Activated CD8-positive, alpha-beta T cell treated with anti-CD3 and anti-CD28 coated beads, Interleukin-2, amount 10 ng/mL, durations not matched to agents 7 days and 5 days (primary cell): ENCODE measurements at regions not wholly inside any gene's neighbourhood (a gene's known extent, or its start where the extent isn't known, plus 50 kb on each side); places are given as distances from the start of the nearest gene placed in this dataset.
"Not testable (repeated sequence)": the region's sequence is repeated elsewhere in the genome, so short reads cannot be mapped to it uniquely, and the experiment has no call there.

Source experiments
- ATAC-seq: fragments of 150-1000 bp; cut with Tn5 transposase; one replicate; pipeline ENCODE4 v1.10.0; 2021; ENCODE audit warnings: moderate library complexity
- CTCF ChIA-PET: fragments of 350-600 bp; sonication (Branson Sonifier 250); formaldehyde crosslinking; loops from one replicate; lab custom pipeline; 2021; ENCODE audit warnings: antibody characterized with exemption; lab: Charles Lee
- POLR2A ChIA-PET: fragments of 350-600 bp; sonication (Branson Sonifier 250); formaldehyde crosslinking; loops from one replicate; lab custom pipeline; 2021; ENCODE audit warnings: antibody characterized with exemption; lab: Charles Lee
- DNase-seq: peaks from one replicate; pipeline ENCODE4 v3.0.0-alpha.2; 2020
- H3K27ac Mint-ChIP-seq: one replicate; pipeline ENCODE4 v1.8.0; 2021; ENCODE audit warnings: mild to moderate bottlenecking, mixed read lengths
- H3K27me3 Mint-ChIP-seq: one replicate; pipeline ENCODE4 v1.8.0; 2021; ENCODE audit warnings: low read depth, mixed read lengths
- H3K36me3 Mint-ChIP-seq: one replicate; pipeline ENCODE4 v1.8.0; 2021; ENCODE audit warnings: low read depth, mixed read lengths
- H3K4me1 Mint-ChIP-seq: one replicate; pipeline ENCODE4 v1.8.0; 2021; ENCODE audit warnings: low read depth, mixed read lengths
- H3K4me3 Mint-ChIP-seq: one replicate; pipeline ENCODE4 v1.8.0; 2021; ENCODE audit warnings: mild to moderate bottlenecking, mixed read lengths
- H3K9me3 Mint-ChIP-seq: one replicate; pipeline ENCODE4 v1.8.0; 2022; ENCODE audit warnings: mixed read lengths; ENCODE audit not compliant: insufficient read depth

DNA sequence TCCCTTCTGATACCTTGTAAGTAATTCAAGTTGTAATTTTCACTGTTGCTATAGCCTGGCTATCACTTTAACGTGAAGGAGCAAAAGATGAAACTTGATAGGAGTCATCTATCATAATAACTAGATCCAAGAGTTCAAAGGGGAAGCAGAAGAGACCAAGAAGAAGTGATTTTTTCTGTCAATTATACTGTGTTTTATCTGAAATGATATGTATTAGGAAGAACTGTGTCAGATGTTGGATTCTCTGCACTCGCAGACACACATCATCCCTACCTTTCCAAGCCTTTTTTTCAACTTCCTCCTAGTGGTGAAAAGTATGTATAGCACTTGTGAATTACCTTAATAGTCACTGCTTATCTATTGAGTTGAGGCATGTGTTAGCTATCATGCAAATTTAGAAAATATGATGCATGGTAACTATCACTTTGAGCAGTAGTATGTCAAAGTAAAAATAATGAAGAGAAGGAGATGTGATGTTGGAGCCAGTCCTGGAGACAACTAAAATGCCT lies 864.2 kb downstream of the PRIM2 start:
- CTCF ChIA-PET, ATAC-seq, DNase-seq, H3K27me3 Mint-ChIP-seq, H3K4me1 Mint-ChIP-seq, H3K36me3 Mint-ChIP-seq, H3K9me3 Mint-ChIP-seq, H3K27ac Mint-ChIP-seq, H3K4me3 Mint-ChIP-seq, POLR2A ChIA-PET: not testable (repeated sequence)

GRCh38 chr6:58185300-58185699 lies 867.9 kb downstream of the PRIM2 start:
- H3K27ac Mint-ChIP-seq, H3K27me3 Mint-ChIP-seq, ATAC-seq, CTCF ChIA-PET, DNase-seq, H3K4me3 Mint-ChIP-seq, H3K4me1 Mint-ChIP-seq, H3K36me3 Mint-ChIP-seq, POLR2A ChIA-PET, H3K9me3 Mint-ChIP-seq: not testable (repeated sequence)

DNA sequence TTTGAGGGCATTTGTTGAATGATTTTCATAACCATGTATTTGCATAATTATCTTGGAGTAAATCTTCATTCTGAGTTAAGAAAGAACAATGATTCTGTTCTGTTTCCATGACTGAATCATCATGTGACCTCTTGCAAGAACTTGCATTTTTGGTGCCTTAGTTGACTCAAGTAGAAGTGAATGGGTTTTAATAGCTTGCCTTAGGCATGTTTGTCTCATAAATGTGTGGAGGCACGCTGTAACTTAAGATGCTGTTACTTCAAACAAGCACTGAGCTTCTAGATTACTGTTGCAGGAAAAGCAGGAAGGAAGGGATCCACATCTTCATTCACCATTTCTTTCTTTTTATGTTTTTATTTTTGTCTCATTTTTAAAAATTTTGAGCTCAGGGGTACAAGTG lies 875.8 kb downstream of the PRIM2 start:
- POLR2A ChIA-PET = not testable (repeated sequence)

DNA sequence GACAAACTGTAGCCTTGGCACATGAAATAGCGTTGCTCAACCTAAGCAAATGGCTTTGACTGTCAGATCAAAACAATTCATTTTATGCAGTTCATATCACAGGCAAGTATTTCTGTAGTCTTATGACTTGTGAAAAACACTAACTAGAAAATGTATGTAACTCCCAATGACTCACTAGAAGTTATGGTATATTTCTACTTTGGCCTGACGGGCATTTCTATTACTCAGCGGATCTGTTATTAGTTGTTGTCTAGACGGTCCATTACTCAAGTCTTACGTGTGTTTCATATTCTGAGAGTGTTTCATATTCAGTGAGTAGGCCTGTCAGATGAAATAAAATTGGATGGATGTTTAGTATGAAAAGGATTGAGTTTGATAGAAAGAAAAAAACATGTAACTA lies 880.9 kb downstream of the PRIM2 start:
- DNase-seq = no peak
- ChIA-PET CTCF (no interaction called here), POLR2A (no interaction called here)
- Mint-ChIP-seq H3K27ac (no peak overlapping the region), H3K27me3 (no peaks in the 10 kb centered on the region), H3K4me3 (no peak overlapping the region), H3K36me3 (no peaks in the 10 kb centered on the region), H3K9me3 (peaks cover 2% of the 10 kb centered on the region), H3K4me1 (no peaks in the 10 kb centered on the region)
- no peak for ATAC-seq

More for the DNA sequence above, 875.8 kb downstream of the PRIM2 start:
- CTCF ChIA-PET, H3K9me3 Mint-ChIP-seq, DNase-seq, H3K4me3 Mint-ChIP-seq, H3K36me3 Mint-ChIP-seq, H3K27me3 Mint-ChIP-seq, H3K4me1 Mint-ChIP-seq, ATAC-seq, H3K27ac Mint-ChIP-seq: not testable (repeated sequence)

DNA sequence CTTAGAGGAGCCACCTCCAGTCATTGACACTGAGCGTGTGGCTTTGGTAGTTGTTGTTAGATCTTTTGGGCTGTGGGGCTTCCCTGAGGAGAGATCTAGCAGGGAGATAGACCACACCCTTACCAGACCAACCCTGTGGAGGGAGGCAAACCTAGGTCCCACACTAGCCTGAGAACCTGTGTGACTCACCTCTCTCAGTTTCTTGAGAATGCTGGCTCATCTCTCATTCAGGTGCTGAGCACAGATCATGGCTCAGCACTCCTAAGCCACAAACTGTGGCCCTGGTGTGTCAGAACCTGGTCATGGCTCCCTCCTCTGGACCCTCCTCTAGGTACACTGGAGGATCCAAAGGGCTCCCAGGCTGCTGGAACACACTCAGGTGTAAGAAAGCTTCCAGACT lies 919.7 kb downstream of the PRIM2 start:
- H3K4me1 Mint-ChIP-seq, DNase-seq, POLR2A ChIA-PET, H3K36me3 Mint-ChIP-seq, H3K27ac Mint-ChIP-seq, H3K27me3 Mint-ChIP-seq, ATAC-seq, CTCF ChIA-PET, H3K4me3 Mint-ChIP-seq: not testable (repeated sequence)
- H3K9me3 Mint-ChIP-seq = peaks cover 11% of the 10 kb centered on the region

- H3K27me3 Mint-ChIP-seq, DNase-seq: not testable (repeated sequence)
Measured at GRCh38 chr6:58238421-58238820, 921.0 kb downstream of the PRIM2 start.

GRCh38 chr6:58257625-58258024 lies 940.2 kb downstream of the PRIM2 start:
- peaks cover 25% of the 10 kb centered on the region for H3K9me3 Mint-ChIP-seq
- POLR2A ChIA-PET, H3K4me1 Mint-ChIP-seq, H3K36me3 Mint-ChIP-seq, DNase-seq, H3K27me3 Mint-ChIP-seq, H3K4me3 Mint-ChIP-seq, ATAC-seq, H3K27ac Mint-ChIP-seq, CTCF ChIA-PET: not testable (repeated sequence)

More at GRCh38 chr6:58238421-58238820, 921.0 kb downstream of the PRIM2 start:
- ATAC-seq, H3K4me1 Mint-ChIP-seq, CTCF ChIA-PET, H3K27ac Mint-ChIP-seq, POLR2A ChIA-PET, H3K4me3 Mint-ChIP-seq, H3K36me3 Mint-ChIP-seq: not testable (repeated sequence)
- peaks cover 14% of the 10 kb centered on the region for H3K9me3 Mint-ChIP-seq

GRCh38 chr6:58290177-58290576 lies 972.7 kb downstream of the PRIM2 start:
- ChIA-PET CTCF (no interaction called here), POLR2A (no interaction called here)
- no peaks in the 10 kb centered on the region for H3K36me3 Mint-ChIP-seq
- no peaks in the 10 kb centered on the region for H3K4me1 Mint-ChIP-seq
- ATAC-seq (no peak), DNase-seq (no peak)
- no peak overlapping the region for H3K4me3 Mint-ChIP-seq
- H3K27ac Mint-ChIP-seq = no peak overlapping the region
- no peaks in the 10 kb centered on the region for H3K9me3 Mint-ChIP-seq
- no peaks in the 10 kb centered on the region for H3K27me3 Mint-ChIP-seq

GRCh38 chr6:58291319-58291718 lies 973.9 kb downstream of the PRIM2 start:
- CTCF ChIA-PET, H3K4me1 Mint-ChIP-seq, H3K9me3 Mint-ChIP-seq, POLR2A ChIA-PET, H3K27ac Mint-ChIP-seq, DNase-seq, H3K36me3 Mint-ChIP-seq, ATAC-seq, H3K4me3 Mint-ChIP-seq, H3K27me3 Mint-ChIP-seq: not testable (repeated sequence)

DNA sequence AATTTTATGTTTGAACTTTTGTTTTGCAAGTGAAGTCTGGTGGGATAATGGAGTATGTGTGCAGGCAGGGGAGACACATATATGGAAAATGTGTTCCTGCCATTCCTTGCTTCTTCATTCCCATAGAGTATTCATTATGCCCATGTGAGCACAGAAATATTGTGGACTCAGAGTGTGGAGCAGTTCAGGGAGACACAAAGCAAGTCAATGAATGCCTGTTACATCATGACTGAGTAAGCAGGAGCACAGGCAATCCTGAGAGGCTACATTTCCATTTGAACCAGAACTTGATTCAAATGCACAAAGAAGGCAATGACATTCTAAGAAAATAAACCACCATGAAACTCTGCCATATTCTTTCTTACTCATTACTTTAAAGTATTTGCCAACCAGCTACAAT lies 990.5 kb downstream of the PRIM2 start:
- H3K36me3 Mint-ChIP-seq, CTCF ChIA-PET, ATAC-seq, H3K27ac Mint-ChIP-seq, H3K4me1 Mint-ChIP-seq, DNase-seq, POLR2A ChIA-PET, H3K9me3 Mint-ChIP-seq, H3K27me3 Mint-ChIP-seq, H3K4me3 Mint-ChIP-seq: not testable (repeated sequence)

- CTCF ChIA-PET, H3K27ac Mint-ChIP-seq, DNase-seq, H3K36me3 Mint-ChIP-seq, H3K9me3 Mint-ChIP-seq, H3K4me3 Mint-ChIP-seq, H3K4me1 Mint-ChIP-seq, ATAC-seq, H3K27me3 Mint-ChIP-seq, POLR2A ChIA-PET: not testable (repeated sequence)
Measured at GRCh38 chr6:58332108-58332507, 1014.7 kb downstream of the PRIM2 start.

DNA sequence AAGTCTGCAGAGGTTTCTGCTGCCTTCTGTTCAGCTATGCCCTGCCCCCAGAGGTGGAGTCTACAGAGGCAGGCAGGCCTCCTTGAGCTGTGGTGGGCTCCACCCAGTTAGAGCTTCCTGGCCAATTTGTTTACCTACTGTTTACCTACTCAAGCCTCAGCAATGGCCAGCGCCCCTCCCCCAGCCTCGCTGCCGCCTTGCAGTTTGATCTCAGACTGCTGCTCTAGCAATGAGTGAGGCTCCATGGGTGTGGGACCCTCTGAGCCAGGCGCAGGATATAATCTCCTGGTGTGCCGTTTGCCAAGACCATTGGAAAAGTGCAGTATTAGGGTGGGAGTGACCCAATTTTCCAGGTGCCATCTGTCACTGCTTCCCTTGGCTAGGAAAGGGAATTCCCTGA lies 1024.9 kb downstream of the PRIM2 start:
- CTCF ChIA-PET, H3K27me3 Mint-ChIP-seq, ATAC-seq, POLR2A ChIA-PET, DNase-seq, H3K4me1 Mint-ChIP-seq, H3K4me3 Mint-ChIP-seq, H3K27ac Mint-ChIP-seq, H3K36me3 Mint-ChIP-seq: not testable (repeated sequence)
- peaks cover 17% of the 10 kb centered on the region for H3K9me3 Mint-ChIP-seq

DNA sequence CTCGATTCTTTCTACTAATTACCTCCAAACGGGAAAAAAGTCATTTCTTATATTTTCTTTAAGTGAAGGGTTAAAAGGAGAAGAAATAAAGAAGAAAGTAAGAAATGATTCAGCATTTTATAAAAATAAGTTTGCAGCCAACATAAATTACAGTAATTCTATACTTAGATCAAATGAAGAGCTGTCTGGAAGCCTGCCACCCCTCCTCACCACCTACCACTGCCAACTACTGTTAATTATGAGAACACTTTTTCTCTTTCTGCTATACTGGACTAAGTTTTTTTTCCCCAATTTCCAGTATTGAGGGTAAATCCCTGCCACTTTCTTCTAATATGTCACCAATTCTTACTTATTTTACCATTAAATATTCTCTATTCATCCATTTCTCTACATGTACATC lies 1030.1 kb downstream of the PRIM2 start:
- H3K4me3 Mint-ChIP-seq, CTCF ChIA-PET, ATAC-seq, DNase-seq, H3K27me3 Mint-ChIP-seq, H3K36me3 Mint-ChIP-seq, H3K4me1 Mint-ChIP-seq, POLR2A ChIA-PET, H3K27ac Mint-ChIP-seq: not testable (repeated sequence)
- H3K9me3 Mint-ChIP-seq = peaks cover 18% of the 10 kb centered on the region
